Natural killer cell (primary cell): ENCODE measurements at regions not wholly inside any gene's neighbourhood (a gene's known extent, or its start where the extent isn't known, plus 50 kb on each side); places are given as distances from the start of the nearest gene placed in this dataset.

Experiments
- ATAC-seq, 3 donors: fragments of 150-1000 bp in 2 of 3; fragments of 200-7000 bp in 1 of 3; cut with Tn5 transposase; 1 replicate in 1 of 3; 2 replicates in 2 of 3; pipeline ENCODE4 v1.10.0; 2021; ENCODE audit warnings: mild to moderate bottlenecking in 2 of 3, moderate library complexity in 2 of 3
- DNase-seq, 2 donors: peaks; one replicate each; pipeline versions ENCODE4 v3.0.0 to v3.0.0-alpha.2; 2013 to 2021; ENCODE audit warnings: mixed read lengths in 1 of 2
- H3K27ac ChIP-seq: one replicate; pipeline ENCODE4 v1.5.1; 2013; ENCODE audit warnings: mild to moderate bottlenecking, low read length
- H3K27me3 ChIP-seq: one replicate; pipeline ENCODE4 v1.6.1; 2013; ENCODE audit warnings: low read length; ENCODE audit not compliant: control insufficient read depth, insufficient read depth
- H3K36me3 ChIP-seq: one replicate; pipeline ENCODE4 v1.6.1; 2013; ENCODE audit warnings: low read length; ENCODE audit not compliant: control insufficient read depth, insufficient read depth
- H3K4me1 ChIP-seq: one replicate; pipeline ENCODE4 v1.6.1; 2013; ENCODE audit warnings: low read length; ENCODE audit not compliant: control insufficient read depth, insufficient read depth
- H3K4me3 ChIP-seq: one replicate; pipeline ENCODE4 v1.5.1; 2013; ENCODE audit warnings: low read length
- H3K9me3 ChIP-seq: one replicate; pipeline ENCODE4 v1.6.1; 2013; ENCODE audit warnings: low read length; ENCODE audit not compliant: control insufficient read depth, insufficient read depth
- H3K27ac Mint-ChIP-seq, 2 donors: one replicate each; pipeline ENCODE4 v1.8.0; 2022; ENCODE audit warnings: mild to moderate bottlenecking in 2 of 2, mixed read lengths in 2 of 2, moderate library complexity in 1 of 2
- H3K27me3 Mint-ChIP-seq, 2 donors: one replicate each; pipeline ENCODE4 v1.8.0; 2022; ENCODE audit warnings: low read depth in 2 of 2, mixed read lengths in 2 of 2
- H3K36me3 Mint-ChIP-seq: one replicate; pipeline ENCODE4 v1.8.0; 2022; ENCODE audit warnings: mixed read lengths
- H3K4me1 Mint-ChIP-seq, 2 donors: one replicate each; pipeline ENCODE4 v1.8.0; 2022; ENCODE audit warnings: mixed read lengths in 2 of 2
- H3K4me3 Mint-ChIP-seq: one replicate; pipeline ENCODE4 v1.8.0; 2022; ENCODE audit warnings: mild to moderate bottlenecking, moderate library complexity, mixed read lengths
- H3K9me3 Mint-ChIP-seq, 2 donors: one replicate each; pipeline ENCODE4 v1.8.0; 2022; ENCODE audit warnings: mixed read lengths in 2 of 2
- WGBS: methylation state at CpG from one replicate; pipeline ENCODE4 v1.1.7; 2013; ENCODE audit warnings: missing lambda C conversion rate; ENCODE audit not compliant: insufficient coverage; 5-methylcytosine and 5-hydroxymethylcytosine counted together
- intact Hi-C: fragments of 100-400 bp; cut with micrococcal nuclease; formaldehyde crosslinking; loops from one replicate; pipeline ENCODE4 v1.14.2; 2022
- TF ChIP-seq, protein P1 (sequence below): fragments of 200-600 bp; IDR thresholded peaks from one replicate; pipeline ENCODE4 v1.8.0; 2022; ENCODE audit warnings: antibody characterized with exemption

- Histone ChIP-seq H3K4me1 (no peaks in the 10 kb centered on the region), H3K4me3 (no peak overlapping the region), H3K27ac (no peak overlapping the region), H3K27me3 (no peaks in the 10 kb centered on the region), H3K36me3 (no peaks in the 10 kb centered on the region), H3K9me3 (no peaks in the 10 kb centered on the region)
- Mint-ChIP-seq H3K27me3 (no peaks in the 10 kb centered on the region), H3K27ac (no peak overlapping the region), H3K36me3 (no peaks in the 10 kb centered on the region), H3K9me3 (peaks cover 4 to 15% of the 10 kb centered on the region in 2 donors), H3K4me3 (no peak overlapping the region), H3K4me1 (no peaks in the 10 kb centered on the region)
- ATAC-seq = no peak
- DNase-seq = no peak
- WGBS = 89% methylated on average over 3 of the region's 3 CpGs
- TF ChIP-seq, protein P1, sequence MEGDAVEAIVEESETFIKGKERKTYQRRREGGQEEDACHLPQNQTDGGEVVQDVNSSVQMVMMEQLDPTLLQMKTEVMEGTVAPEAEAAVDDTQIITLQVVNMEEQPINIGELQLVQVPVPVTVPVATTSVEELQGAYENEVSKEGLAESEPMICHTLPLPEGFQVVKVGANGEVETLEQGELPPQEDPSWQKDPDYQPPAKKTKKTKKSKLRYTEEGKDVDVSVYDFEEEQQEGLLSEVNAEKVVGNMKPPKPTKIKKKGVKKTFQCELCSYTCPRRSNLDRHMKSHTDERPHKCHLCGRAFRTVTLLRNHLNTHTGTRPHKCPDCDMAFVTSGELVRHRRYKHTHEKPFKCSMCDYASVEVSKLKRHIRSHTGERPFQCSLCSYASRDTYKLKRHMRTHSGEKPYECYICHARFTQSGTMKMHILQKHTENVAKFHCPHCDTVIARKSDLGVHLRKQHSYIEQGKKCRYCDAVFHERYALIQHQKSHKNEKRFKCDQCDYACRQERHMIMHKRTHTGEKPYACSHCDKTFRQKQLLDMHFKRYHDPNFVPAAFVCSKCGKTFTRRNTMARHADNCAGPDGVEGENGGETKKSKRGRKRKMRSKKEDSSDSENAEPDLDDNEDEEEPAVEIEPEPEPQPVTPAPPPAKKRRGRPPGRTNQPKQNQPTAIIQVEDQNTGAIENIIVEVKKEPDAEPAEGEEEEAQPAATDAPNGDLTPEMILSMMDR = no peak
- intact Hi-C loops = no loop called here
These were observed 515.5 kb downstream of the CSNK1G3 start for GRCh38 chr5:124027441-124027840.

DNA sequence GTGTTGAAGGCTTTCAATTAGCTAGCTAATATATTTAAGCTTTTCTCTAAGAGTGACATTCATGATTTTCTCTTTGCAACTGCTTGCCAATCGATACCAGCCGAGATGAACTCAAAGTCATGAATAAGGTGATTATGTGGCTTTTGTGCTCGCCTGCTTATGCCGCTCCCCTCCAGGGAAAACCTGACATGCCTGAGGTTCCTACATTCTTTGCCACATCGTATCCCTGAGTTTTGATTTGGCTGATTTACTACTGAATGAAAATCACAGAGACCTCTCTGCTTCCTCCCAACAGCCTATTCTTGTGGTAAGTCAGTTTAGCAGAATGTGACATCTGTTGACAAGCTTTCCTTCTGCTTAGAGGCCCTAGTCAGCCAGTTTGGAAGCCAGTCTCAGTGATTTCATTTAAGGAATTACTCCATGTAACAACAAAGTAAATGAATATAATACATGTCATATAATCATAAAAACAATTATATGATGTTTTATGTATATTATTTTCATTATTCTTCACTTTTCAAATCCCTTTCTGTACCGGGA lies 513.4 kb downstream of the CSNK1G3 start:
- 46% methylated on average over 5 of the region's 6 CpGs for WGBS
- no peak for DNase-seq
- Histone ChIP-seq H3K4me3 (no peak overlapping the region), H3K27ac (no peak overlapping the region), H3K9me3 (no peaks in the 10 kb centered on the region), H3K27me3 (no peaks in the 10 kb centered on the region), H3K36me3 (no peaks in the 10 kb centered on the region), H3K4me1 (no peaks in the 10 kb centered on the region)
- Mint-ChIP-seq H3K27ac (no peak overlapping the region), H3K9me3 (peaks cover 5 to 15% of the 10 kb centered on the region in 2 donors), H3K4me1 (no peaks in the 10 kb centered on the region), H3K36me3 (peaks cover 3% of the 10 kb centered on the region), H3K4me3 (no peak overlapping the region), H3K27me3 (no peaks in the 10 kb centered on the region)
- no peak for ATAC-seq
- TF ChIP-seq, protein P1 = no peak
- intact Hi-C loops = no loop called here

DNA sequence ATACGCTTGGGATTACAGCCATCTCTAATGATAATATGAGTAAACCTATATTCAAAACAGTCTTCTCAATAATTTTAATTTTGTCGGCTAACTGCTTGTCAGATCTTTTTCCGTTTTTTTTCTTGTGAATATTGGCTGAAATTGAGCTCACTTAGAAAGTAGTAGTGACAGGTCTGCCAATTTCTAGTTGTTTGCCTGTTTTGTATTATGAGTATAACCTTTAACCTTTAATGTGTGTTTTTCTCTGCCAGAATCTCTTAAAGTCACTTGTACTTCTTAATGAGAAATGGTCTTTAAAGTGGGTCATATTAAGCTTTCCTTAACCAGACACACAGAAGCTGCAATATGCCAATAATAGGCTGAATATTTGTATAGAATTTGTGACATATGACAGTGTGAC lies 511.0 kb downstream of the CSNK1G3 start:
- H3K36me3 Mint-ChIP-seq = peaks cover 8% of the 10 kb centered on the region
- 100% methylated on average over 1 of the region's 3 CpGs for WGBS

More for the DNA sequence above, 511.0 kb downstream of the CSNK1G3 start:
- DNase-seq (no peak), ATAC-seq (no peak)
- Mint-ChIP-seq H3K27me3 (no peaks in the 10 kb centered on the region), H3K4me1 (no peaks in the 10 kb centered on the region), H3K27ac (no peak overlapping the region), H3K4me3 (no peak overlapping the region), H3K9me3 (peaks cover 8 to 19% of the 10 kb centered on the region in 2 donors)
- Histone ChIP-seq H3K27ac (no peak overlapping the region), H3K9me3 (no peaks in the 10 kb centered on the region), H3K36me3 (no peaks in the 10 kb centered on the region), H3K4me1 (no peaks in the 10 kb centered on the region), H3K27me3 (no peaks in the 10 kb centered on the region), H3K4me3 (no peak overlapping the region)
- TF ChIP-seq, protein P1 = no peak
- intact Hi-C loops = no loop called here
